ENCODE measurements at regions not wholly inside any gene's neighbourhood (a gene's known extent, or its start where the extent isn't known, plus 50 kb on each side); places are given as distances from the start of the nearest gene placed in this dataset.

DNA sequence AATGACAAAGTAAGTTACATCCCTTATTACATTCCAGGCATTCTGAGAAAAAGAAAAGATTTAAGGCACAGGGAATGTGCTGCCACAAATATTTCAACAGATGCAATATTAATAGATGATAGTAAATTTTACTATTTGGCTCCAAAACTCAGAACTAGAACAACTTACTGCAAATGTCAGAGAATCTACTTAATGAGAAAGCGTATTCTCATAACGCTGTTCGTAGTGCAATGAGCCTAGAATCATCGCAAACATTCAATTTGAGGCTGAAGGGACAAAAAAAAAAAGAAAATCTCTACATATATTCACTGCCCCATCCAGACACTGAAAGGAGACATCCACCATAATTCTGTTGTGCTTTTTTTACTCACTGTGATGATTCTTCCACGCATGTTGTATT, 272.1 kb upstream of the DOK6 start (continued):
- TF ChIP-seq, protein P1, sequence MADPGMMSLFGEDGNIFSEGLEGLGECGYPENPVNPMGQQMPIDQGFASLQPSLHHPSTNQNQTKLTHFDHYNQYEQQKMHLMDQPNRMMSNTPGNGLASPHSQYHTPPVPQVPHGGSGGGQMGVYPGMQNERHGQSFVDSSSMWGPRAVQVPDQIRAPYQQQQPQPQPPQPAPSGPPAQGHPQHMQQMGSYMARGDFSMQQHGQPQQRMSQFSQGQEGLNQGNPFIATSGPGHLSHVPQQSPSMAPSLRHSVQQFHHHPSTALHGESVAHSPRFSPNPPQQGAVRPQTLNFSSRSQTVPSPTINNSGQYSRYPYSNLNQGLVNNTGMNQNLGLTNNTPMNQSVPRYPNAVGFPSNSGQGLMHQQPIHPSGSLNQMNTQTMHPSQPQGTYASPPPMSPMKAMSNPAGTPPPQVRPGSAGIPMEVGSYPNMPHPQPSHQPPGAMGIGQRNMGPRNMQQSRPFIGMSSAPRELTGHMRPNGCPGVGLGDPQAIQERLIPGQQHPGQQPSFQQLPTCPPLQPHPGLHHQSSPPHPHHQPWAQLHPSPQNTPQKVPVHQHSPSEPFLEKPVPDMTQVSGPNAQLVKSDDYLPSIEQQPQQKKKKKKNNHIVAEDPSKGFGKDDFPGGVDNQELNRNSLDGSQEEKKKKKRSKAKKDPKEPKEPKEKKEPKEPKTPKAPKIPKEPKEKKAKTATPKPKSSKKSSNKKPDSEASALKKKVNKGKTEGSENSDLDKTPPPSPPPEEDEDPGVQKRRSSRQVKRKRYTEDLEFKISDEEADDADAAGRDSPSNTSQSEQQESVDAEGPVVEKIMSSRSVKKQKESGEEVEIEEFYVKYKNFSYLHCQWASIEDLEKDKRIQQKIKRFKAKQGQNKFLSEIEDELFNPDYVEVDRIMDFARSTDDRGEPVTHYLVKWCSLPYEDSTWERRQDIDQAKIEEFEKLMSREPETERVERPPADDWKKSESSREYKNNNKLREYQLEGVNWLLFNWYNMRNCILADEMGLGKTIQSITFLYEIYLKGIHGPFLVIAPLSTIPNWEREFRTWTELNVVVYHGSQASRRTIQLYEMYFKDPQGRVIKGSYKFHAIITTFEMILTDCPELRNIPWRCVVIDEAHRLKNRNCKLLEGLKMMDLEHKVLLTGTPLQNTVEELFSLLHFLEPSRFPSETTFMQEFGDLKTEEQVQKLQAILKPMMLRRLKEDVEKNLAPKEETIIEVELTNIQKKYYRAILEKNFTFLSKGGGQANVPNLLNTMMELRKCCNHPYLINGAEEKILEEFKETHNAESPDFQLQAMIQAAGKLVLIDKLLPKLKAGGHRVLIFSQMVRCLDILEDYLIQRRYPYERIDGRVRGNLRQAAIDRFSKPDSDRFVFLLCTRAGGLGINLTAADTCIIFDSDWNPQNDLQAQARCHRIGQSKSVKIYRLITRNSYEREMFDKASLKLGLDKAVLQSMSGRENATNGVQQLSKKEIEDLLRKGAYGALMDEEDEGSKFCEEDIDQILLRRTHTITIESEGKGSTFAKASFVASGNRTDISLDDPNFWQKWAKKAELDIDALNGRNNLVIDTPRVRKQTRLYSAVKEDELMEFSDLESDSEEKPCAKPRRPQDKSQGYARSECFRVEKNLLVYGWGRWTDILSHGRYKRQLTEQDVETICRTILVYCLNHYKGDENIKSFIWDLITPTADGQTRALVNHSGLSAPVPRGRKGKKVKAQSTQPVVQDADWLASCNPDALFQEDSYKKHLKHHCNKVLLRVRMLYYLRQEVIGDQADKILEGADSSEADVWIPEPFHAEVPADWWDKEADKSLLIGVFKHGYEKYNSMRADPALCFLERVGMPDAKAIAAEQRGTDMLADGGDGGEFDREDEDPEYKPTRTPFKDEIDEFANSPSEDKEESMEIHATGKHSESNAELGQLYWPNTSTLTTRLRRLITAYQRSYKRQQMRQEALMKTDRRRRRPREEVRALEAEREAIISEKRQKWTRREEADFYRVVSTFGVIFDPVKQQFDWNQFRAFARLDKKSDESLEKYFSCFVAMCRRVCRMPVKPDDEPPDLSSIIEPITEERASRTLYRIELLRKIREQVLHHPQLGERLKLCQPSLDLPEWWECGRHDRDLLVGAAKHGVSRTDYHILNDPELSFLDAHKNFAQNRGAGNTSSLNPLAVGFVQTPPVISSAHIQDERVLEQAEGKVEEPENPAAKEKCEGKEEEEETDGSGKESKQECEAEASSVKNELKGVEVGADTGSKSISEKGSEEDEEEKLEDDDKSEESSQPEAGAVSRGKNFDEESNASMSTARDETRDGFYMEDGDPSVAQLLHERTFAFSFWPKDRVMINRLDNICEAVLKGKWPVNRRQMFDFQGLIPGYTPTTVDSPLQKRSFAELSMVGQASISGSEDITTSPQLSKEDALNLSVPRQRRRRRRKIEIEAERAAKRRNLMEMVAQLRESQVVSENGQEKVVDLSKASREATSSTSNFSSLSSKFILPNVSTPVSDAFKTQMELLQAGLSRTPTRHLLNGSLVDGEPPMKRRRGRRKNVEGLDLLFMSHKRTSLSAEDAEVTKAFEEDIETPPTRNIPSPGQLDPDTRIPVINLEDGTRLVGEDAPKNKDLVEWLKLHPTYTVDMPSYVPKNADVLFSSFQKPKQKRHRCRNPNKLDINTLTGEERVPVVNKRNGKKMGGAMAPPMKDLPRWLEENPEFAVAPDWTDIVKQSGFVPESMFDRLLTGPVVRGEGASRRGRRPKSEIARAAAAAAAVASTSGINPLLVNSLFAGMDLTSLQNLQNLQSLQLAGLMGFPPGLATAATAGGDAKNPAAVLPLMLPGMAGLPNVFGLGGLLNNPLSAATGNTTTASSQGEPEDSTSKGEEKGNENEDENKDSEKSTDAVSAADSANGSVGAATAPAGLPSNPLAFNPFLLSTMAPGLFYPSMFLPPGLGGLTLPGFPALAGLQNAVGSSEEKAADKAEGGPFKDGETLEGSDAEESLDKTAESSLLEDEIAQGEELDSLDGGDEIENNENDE (IDR thresholded peaks at IDR 0.05; ENCODE audit: insufficient replicate concordance, low read length) = no peak
- TF ChIP-seq ASH2L (IDR thresholded peaks at IDR 0.05; ENCODE audit: low read length) = no peak
- TF ChIP-seq, protein P2, sequence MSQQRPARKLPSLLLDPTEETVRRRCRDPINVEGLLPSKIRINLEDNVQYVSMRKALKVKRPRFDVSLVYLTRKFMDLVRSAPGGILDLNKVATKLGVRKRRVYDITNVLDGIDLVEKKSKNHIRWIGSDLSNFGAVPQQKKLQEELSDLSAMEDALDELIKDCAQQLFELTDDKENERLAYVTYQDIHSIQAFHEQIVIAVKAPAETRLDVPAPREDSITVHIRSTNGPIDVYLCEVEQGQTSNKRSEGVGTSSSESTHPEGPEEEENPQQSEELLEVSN (IDR thresholded peaks at IDR 0.05) = no peak

All from H1 (cell line).